ENCODE measurements at regions not wholly inside any gene's neighbourhood (a gene's known extent, or its start where the extent isn't known, plus 50 kb on each side); places are given as distances from the start of the nearest gene placed in this dataset.

DNA sequence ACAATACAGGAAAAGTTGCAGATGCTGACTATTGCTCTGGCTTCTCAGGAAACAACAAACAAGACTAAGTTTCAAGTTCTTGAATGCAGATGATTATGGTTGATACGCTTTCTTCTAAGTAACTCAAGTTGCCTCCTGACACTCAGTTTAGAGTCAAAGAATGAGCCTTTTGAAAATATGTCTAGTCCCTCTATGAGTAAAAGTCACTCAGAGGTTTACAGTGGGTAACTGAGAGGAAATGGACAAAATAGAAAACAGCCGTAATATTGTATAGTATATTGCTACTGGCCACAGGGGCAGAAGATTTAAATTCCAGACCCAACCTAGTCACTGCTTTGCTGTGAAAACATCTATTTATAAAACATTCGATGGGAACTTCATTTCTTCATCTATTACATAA, 280.0 kb upstream of the ID4 start (continued):
- TF ChIP-seq SAP30 (IDR thresholded peaks at IDR 0.05; ENCODE audit: insufficient read depth, insufficient replicate concordance, low read length) = no peak
- TF ChIP-seq SIN3A (conservative IDR thresholded peaks at IDR 0.05 in 1 of 2, IDR thresholded peaks at IDR 0.05 in 1 of 2; ENCODE audit: low read depth in 1 of 2, low read length in 2 of 2) = no peak
- TF ChIP-seq TBP (IDR thresholded peaks at IDR 0.05; ENCODE audit: low read depth, low read length) = no peak
- TF ChIP-seq JUND (IDR thresholded peaks at IDR 0.05; ENCODE audit: low read length) = no peak

Measured in H1 (cell line).